GM12878 (cell line): ENCODE measurements at regions not wholly inside any gene's neighbourhood (a gene's known extent, or its start where the extent isn't known, plus 50 kb on each side); places are given as distances from the start of the nearest gene placed in this dataset.

Source experiments
- ATAC-seq: fragments of 200-7000 bp; cut with Tn5 transposase; 3 replicates; pipeline ENCODE4 v1.9.1; 2020; ENCODE audit warnings: mild to moderate bottlenecking, moderate library complexity
- BruUV-seq: library from RNA; stranded (reverse); fragments of 400-500 nt; replicated peaks from 2 replicates; lab custom pipeline; 2021; lab: Mats Ljungman, UMichigan
- CTCF ChIA-PET: fragments of 300-600 bp; sonication (Branson Sonifier 250); formaldehyde crosslinking; extraction: SDS; loops from one replicate; lab custom pipeline; 2021; ENCODE audit warnings: inconsistent platforms; lab: Yijun Ruan, JAX
- POLR2A ChIA-PET: fragments of 350-600 bp; formaldehyde crosslinking; extraction: SDS; loops from one replicate; lab custom pipeline; 2021; ENCODE audit warnings: inconsistent platforms; lab: Charles Lee
- RAD21 ChIA-PET: fragments of 300-600 bp; sonication (Branson Sonifier 250); formaldehyde crosslinking; loops from one replicate; lab custom pipeline; 2023; ENCODE audit warnings: antibody characterized with exemption; ENCODE audit not compliant: unreplicated experiment; lab: Charles Lee
- SMC1A ChIA-PET: fragments of 300-600 bp; sonication (Branson Sonifier 250); formaldehyde crosslinking; loops from one replicate; lab custom pipeline; 2023; ENCODE audit not compliant: unreplicated experiment, uncharacterized antibody; lab: Charles Lee
- DNase-seq: peaks from one replicate; pipeline ENCODE4 v3.0.0-alpha.2; 2011; ENCODE audit warnings: low read depth, low spot score
- FAIRE-seq: peaks from 3 replicates; lab custom pipeline; 2011; peaks lifted over from hg19 to GRCh38; lab: Jason Lieb, UNC
- H2AFZ ChIP-seq: 2 replicates; pipeline ENCODE4 v1.6.0; 2011; ENCODE audit warnings: low read depth, low read length, control low read depth; ENCODE audit not compliant: control insufficient read depth
- H3K27ac ChIP-seq: 2 replicates; pipeline ENCODE4 v1.5.1; 2011; ENCODE audit warnings: control low read depth; ENCODE audit not compliant: control insufficient read depth, insufficient read depth
- H3K27me3 ChIP-seq, 2 experiments: replicated peaks in 1 of 2; 2 replicates each; pipeline versions ENCODE4 v1.6.0 to v1.6.1; 2011; ENCODE audit warnings: low read length in 1 of 2; ENCODE audit not compliant: control insufficient read depth in 2 of 2, insufficient read depth in 2 of 2
- H3K36me3 ChIP-seq, 2 experiments: 2 replicates each; pipeline ENCODE4 v1.5.1; 2011; ENCODE audit warnings: low read length in 1 of 2; ENCODE audit not compliant: control insufficient read depth in 2 of 2, insufficient read depth in 2 of 2
- H3K4me1 ChIP-seq: 2 replicates; pipeline ENCODE4 v1.6.1; 2011; ENCODE audit warnings: mild to moderate bottlenecking, low read length, moderate library complexity, mixed read lengths; ENCODE audit not compliant: control insufficient read depth, insufficient read depth
- H3K4me2 ChIP-seq: 2 replicates; pipeline ENCODE4 v1.6.0; 2011; ENCODE audit warnings: control low read depth; ENCODE audit not compliant: control insufficient read depth, insufficient read depth
- H3K4me3 ChIP-seq: fragments of 200-600 bp; sonication (generic); 2 replicates; pipeline ENCODE4 v1.5.1; 2016
- H3K79me2 ChIP-seq: 2 replicates; pipeline ENCODE4 v1.6.0; 2011; ENCODE audit warnings: low read length; ENCODE audit not compliant: control insufficient read depth, insufficient read depth
- H3K9ac ChIP-seq: 2 replicates; pipeline ENCODE4 v1.8.0; 2011; ENCODE audit warnings: low read length, control low read depth, mixed read lengths; ENCODE audit not compliant: control insufficient read depth, insufficient read depth
- H3K9me3 ChIP-seq: replicated peaks from 3 replicates; pipeline ENCODE4 v1.5.1; 2011; ENCODE audit warnings: mild to moderate bottlenecking, low read length; ENCODE audit not compliant: control insufficient read depth, insufficient read depth
- H4K20me1 ChIP-seq: 2 replicates; pipeline ENCODE4 v1.6.0; 2011; ENCODE audit not compliant: control insufficient read depth, insufficient read depth
- ATF2 ChIP-seq: IDR thresholded peaks from 2 replicates; pipeline ENCODE4 v1.6.1; 2012; ENCODE audit warnings: low read length, inconsistent platforms
- IKZF1 ChIP-seq: fragments of 450-650 bp; conservative IDR thresholded peaks from 2 replicates; pipeline ENCODE4 v1.6.1; 2017; ENCODE audit warnings: antibody characterized with exemption, mild to moderate bottlenecking
- LARP7 ChIP-seq: fragments of 450-650 bp; IDR thresholded peaks from 2 replicates; pipeline ENCODE4 v1.6.1; 2017; ENCODE audit warnings: mild to moderate bottlenecking
- MTA3 ChIP-seq: IDR thresholded peaks from 2 replicates; pipeline ENCODE4 v1.6.1; 2012; ENCODE audit warnings: low read length, inconsistent platforms, borderline replicate concordance
- POLR2A ChIP-seq: IDR thresholded peaks from 2 replicates; pipeline ENCODE4 v1.6.1; 2011; ENCODE audit warnings: low read depth, mild to moderate bottlenecking, low read length
- RAD51 ChIP-seq: fragments of 450-650 bp; IDR thresholded peaks from 2 replicates; pipeline ENCODE4 v1.6.1; 2016; ENCODE audit warnings: moderate library complexity, mild to moderate bottlenecking, inconsistent platforms
- RCOR1 ChIP-seq: conservative IDR thresholded peaks from 2 replicates; pipeline ENCODE4 v1.6.1; 2012; ENCODE audit warnings: low read depth, low read length, improper control_type of control experiment
- SRF ChIP-seq, 2 experiments: IDR thresholded peaks; 2 replicates each; pipeline ENCODE4 v1.6.1; 2011; ENCODE audit warnings: low read depth in 2 of 2, low read length in 2 of 2, mild to moderate bottlenecking in 1 of 2, moderate library complexity in 1 of 2
- USF1 ChIP-seq: IDR thresholded peaks from 2 replicates; pipeline ENCODE4 v1.6.1; 2011; ENCODE audit warnings: borderline replicate concordance, low read depth, mild to moderate bottlenecking, moderate library complexity, mixed read lengths, low read length; ENCODE audit not compliant: insufficient read depth; ENCODE audit errors: extremely low read length
- WGBS: methylation state at CpG from one replicate; pipeline ENCODE4 v1.1.6; 2016; ENCODE audit warnings: low lambda C conversion rate; ENCODE audit not compliant: insufficient replicate concordance, insufficient coverage; ENCODE audit errors: missing lambda C conversion rate; 5-methylcytosine and 5-hydroxymethylcytosine counted together
- in situ Hi-C: fragments of 300-500 bp; cut with MboI; formaldehyde crosslinking; loops from 9 replicates; pipeline ENCODE4 v1.14.3; 2018; ENCODE audit warnings: mixed read lengths
- intact Hi-C: fragments of 100-400 bp; cut with micrococcal nuclease; formaldehyde crosslinking; loops from one replicate; pipeline ENCODE4 v1.14.2; 2022; ENCODE audit not compliant: unreplicated experiment
- TF ChIP-seq, protein P1 (sequence below): fragments of 450-650 bp; IDR thresholded peaks from 2 replicates; pipeline ENCODE4 v1.6.1; 2017; ENCODE audit warnings: mild to moderate bottlenecking, low read depth, inconsistent platforms; ENCODE audit not compliant: poor library complexity, severe bottlenecking

GRCh38 chr18:61244632-61245031 is 88.6 kb upstream of the CDH20 start (continued):
- TF ChIP-seq IKZF1 (no peak), RAD51 (no peak), LARP7 (no peak)

GRCh38 chr18:61245276-61245675 is 88.0 kb upstream of the CDH20 start:
- H3K27ac ChIP-seq = no peak overlapping the region
- H3K9me3 ChIP-seq = no peaks in the 10 kb centered on the region; the same call in 2 of the 3 replicates
- FAIRE-seq (no peak), ATAC-seq (no peak), DNase-seq (no peak)
- H3K4me2 ChIP-seq = no peak overlapping the region
- RAD21 ChIA-PET = no interaction called here
- POLR2A ChIA-PET = no interaction called here
- no peaks in the 10 kb centered on the region for H3K79me2 ChIP-seq
- H3K9ac ChIP-seq = no peak overlapping the region
- no TSS peak for BruUV-seq
- H3K4me3 ChIP-seq = no peak overlapping the region
- TF ChIP-seq MTA3 (no peak), POLR2A (no peak), ATF2 (no peak), USF1 (no peak), SRF (IDR thresholded peaks at IDR 0.05; ENCODE audit: low read depth in 2 of 2, low read length in 2 of 2) (no peak), RCOR1 (no peak)
- TF ChIP-seq, protein P1, sequence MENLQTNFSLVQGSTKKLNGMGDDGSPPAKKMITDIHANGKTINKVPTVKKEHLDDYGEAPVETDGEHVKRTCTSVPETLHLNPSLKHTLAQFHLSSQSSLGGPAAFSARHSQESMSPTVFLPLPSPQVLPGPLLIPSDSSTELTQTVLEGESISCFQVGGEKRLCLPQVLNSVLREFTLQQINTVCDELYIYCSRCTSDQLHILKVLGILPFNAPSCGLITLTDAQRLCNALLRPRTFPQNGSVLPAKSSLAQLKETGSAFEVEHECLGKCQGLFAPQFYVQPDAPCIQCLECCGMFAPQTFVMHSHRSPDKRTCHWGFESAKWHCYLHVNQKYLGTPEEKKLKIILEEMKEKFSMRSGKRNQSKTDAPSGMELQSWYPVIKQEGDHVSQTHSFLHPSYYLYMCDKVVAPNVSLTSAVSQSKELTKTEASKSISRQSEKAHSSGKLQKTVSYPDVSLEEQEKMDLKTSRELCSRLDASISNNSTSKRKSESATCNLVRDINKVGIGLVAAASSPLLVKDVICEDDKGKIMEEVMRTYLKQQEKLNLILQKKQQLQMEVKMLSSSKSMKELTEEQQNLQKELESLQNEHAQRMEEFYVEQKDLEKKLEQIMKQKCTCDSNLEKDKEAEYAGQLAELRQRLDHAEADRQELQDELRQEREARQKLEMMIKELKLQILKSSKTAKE = no peak
- H2AFZ ChIP-seq = no peak overlapping the region
- 50% methylated on average over 3 of the region's 3 CpGs for WGBS
- no peaks in the 10 kb centered on the region for H4K20me1 ChIP-seq
- CTCF ChIA-PET = no interaction called here
- intact Hi-C loops (no loop called here), in situ Hi-C loops (no loop called here)
- H3K4me1 ChIP-seq = no peaks in the 10 kb centered on the region
- H3K36me3 ChIP-seq = no peaks in the 10 kb centered on the region
- no peaks in the 10 kb centered on the region; a peak in 2 of 4 replicates for H3K27me3 ChIP-seq
- SMC1A ChIA-PET = no interaction called here
